HFF-Myc (cell line): ENCODE measurements at regions not wholly inside any gene's neighbourhood (a gene's known extent, or its start where the extent isn't known, plus 50 kb on each side); places are given as distances from the start of the nearest gene placed in this dataset.

Experiments used
- DNase-seq: peaks from one replicate; pipeline ENCODE4 v3.0.0-alpha.2; 2011; ENCODE audit warnings: low read depth; ENCODE audit errors: extremely low read depth
- H3K4me3 ChIP-seq: replicated peaks from 2 replicates; pipeline ENCODE4 v1.5.1; 2011; ENCODE audit warnings: low read depth, mild to moderate bottlenecking, control low read depth, low read length
- TF ChIP-seq, protein P1 (sequence below): IDR thresholded peaks from 2 replicates; pipeline ENCODE4 v1.5.1; 2012; ENCODE audit warnings: mild to moderate bottlenecking, low read depth, low read length, control low read depth; ENCODE audit errors: missing control alignments

DNA sequence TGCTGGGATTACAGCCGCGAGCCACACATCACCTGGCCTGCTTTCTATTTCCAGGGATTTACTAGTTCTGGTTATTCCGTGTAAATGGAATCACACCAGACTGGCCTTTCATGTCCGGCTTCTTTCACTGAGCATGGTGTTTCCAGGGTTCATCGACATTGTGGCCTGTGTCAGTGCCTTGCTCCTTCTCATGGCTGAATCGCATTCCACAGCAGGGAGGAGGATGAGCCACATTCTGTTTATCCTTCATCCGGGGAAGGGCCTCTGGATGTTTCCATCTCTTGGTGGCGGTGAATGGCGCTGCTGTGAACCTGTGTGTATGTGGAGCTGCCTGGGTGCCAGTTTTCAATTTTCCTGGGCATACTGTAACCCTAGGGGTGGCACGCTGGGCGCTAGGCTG is 58.7 kb upstream of the RNU6ATAC start:
- TF ChIP-seq, protein P1, sequence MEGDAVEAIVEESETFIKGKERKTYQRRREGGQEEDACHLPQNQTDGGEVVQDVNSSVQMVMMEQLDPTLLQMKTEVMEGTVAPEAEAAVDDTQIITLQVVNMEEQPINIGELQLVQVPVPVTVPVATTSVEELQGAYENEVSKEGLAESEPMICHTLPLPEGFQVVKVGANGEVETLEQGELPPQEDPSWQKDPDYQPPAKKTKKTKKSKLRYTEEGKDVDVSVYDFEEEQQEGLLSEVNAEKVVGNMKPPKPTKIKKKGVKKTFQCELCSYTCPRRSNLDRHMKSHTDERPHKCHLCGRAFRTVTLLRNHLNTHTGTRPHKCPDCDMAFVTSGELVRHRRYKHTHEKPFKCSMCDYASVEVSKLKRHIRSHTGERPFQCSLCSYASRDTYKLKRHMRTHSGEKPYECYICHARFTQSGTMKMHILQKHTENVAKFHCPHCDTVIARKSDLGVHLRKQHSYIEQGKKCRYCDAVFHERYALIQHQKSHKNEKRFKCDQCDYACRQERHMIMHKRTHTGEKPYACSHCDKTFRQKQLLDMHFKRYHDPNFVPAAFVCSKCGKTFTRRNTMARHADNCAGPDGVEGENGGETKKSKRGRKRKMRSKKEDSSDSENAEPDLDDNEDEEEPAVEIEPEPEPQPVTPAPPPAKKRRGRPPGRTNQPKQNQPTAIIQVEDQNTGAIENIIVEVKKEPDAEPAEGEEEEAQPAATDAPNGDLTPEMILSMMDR, result no peak
- H3K4me3 ChIP-seq, result no peak overlapping the region
- DNase-seq, result no peak

DNA sequence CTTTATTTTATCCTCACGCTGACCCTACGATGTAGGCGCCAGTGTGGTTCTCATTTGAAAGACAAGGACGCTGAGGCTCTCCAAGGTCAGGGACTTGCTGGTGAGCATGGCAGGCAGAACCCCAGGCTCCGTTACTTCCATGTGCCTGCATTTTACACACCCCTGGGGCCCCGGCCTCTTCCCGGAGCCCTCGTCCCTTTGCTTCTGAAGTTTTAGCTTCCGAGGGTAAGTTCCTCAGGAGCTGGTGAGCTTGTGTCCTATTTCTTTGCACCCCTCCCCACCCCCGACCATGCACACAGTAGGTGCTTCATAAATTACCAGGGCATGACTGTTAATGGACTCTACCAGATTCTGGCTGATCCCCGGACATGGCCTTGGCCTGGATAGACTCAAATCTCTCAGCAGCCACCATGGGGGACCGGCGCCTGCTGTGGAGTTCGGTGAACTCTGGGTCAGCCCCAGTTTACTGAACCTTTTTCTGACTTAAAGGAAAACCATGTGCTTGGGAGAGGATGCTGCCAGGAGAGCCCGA is 59.3 kb upstream of the RNU6ATAC start:
- DNase-seq, result no peak

DNA sequence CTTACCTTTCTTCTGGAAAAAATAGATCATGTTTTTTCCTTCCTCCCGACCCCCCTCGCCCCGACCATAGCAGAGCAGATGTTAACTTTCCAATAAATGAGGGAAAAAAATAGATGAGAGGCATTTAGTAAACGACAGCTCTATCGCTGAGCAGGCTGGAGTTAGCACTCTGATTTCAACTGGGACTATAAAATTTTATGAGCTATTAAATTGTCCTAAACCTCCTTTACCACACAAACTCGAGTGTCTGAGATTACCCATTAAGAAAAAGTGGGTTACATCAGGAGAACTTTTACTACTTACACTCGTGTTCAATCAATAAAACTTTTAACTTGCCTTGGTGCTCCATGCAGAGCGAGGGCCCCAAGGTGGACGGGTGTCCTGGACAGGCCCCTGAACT is 59.8 kb upstream of the RNU6ATAC start:
- DNase-seq, result no peak
- TF ChIP-seq, protein P1, result no peak
- H3K4me3 ChIP-seq, result no peak overlapping the region

More for the DNA sequence above, 59.3 kb upstream of the RNU6ATAC start:
- H3K4me3 ChIP-seq, result no peak overlapping the region
- TF ChIP-seq, protein P1, result no peak

DNA sequence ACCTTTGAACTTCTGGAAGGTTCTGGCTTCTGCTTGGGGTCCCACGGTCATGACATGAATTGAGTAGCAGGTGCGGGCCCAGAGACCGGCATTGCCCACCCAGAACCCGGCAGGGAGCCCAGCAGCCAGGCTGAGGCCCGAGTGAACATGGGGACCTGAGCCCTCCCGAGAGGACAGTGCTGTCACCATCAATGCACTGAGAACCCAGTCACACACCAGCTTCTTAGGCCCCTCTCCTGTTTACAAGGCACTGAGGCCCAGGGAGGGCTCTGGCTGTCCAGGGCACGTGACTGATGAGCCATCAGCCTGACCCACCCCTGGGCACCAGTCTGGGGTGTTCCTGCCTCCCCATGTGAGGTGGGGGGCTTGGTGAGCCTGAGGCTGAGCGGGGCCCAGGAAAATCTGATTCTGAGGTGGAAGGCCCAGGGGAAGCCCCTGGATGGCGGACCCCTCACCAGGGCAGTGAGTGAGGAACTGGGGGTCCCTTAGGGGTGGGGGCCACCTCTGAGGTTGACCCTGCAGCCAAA is 60.3 kb upstream of the RNU6ATAC start:
- DNase-seq, result no peak
- H3K4me3 ChIP-seq, result no peak overlapping the region
- TF ChIP-seq, protein P1, result no peak

DNA sequence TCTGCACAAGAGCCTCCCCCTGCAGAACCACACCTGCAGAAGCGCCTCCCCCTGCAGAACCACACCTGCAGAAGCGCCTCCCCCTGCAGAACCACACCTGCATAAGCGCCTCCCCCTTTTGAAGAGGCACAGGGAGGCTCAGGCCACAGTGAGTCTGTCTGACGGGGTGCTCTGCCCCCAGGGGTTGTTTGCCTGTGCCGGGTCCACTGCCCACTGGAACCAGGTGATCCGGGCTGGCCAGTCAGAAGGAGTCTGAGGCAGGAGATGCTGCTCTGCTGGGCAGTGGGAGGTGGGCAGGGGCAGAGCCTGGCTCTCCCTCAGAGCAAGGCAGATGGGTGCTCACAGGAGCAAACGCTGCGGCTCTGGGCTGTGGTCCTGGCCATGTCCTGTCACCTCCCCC is 60.8 kb upstream of the RNU6ATAC start:
- TF ChIP-seq, protein P1, result no peak
- H3K4me3 ChIP-seq, result no peak overlapping the region
- DNase-seq, result no peak

DNA sequence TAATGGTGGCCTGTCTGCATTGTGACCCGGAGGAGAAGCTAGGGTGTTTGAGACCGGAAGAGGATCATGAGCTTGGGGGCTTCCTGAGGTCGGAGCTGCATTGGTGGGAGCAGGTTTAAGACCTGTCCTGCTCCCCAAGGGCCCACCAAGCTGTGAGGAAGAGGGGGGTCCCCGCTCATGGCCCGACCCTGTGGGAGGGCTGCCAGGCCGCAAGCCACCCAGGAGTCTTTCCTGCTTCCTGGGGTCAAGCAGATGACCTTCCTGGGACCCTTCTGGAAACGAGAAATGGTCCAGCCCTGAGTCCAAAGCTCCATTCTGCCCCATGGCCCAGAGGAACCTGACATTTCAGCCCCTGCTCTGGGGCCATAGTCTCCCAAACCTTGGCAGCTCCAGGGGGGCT is 61.5 kb upstream of the RNU6ATAC start:
- H3K4me3 ChIP-seq, result no peak overlapping the region
- no peak for DNase-seq
- TF ChIP-seq, protein P1, result no peak
